GM21390 (cell line): ENCODE measurements at regions not wholly inside any gene's neighbourhood (a gene's known extent, or its start where the extent isn't known, plus 50 kb on each side); places are given as distances from the start of the nearest gene placed in this dataset.
"Not testable (repeated sequence)": the region's sequence is repeated elsewhere in the genome, so short reads cannot be mapped to it uniquely, and the experiment has no call there.

Experiments used
- ATAC-seq: cut with Tn5 transposase; IDR thresholded peaks from one replicate; pipeline ENCODE4 v1.9.1; 2021; ENCODE audit not compliant: unreplicated experiment

- no peak for ATAC-seq
These were observed 97.1 kb downstream of the PLPPR4 start for GRCh38 chr1:99361406-99361805.

- ATAC-seq: no peak
These were observed 99.2 kb downstream of the PLPPR4 start for GRCh38 chr1:99363531-99363930.

GRCh38 chr1:99365141-99365540, 100.8 kb downstream of the PLPPR4 start:
- no peak for ATAC-seq

GRCh38 chr1:99365545-99365944, 101.3 kb downstream of the PLPPR4 start:
- ATAC-seq: no peak

GRCh38 chr1:99369154-99369553, 104.9 kb downstream of the PLPPR4 start:
- no peak for ATAC-seq

GRCh38 chr1:99370476-99370875, 106.2 kb downstream of the PLPPR4 start:
- ATAC-seq: no peak

GRCh38 chr1:99371413-99371812, 107.1 kb downstream of the PLPPR4 start:
- ATAC-seq: no peak

- ATAC-seq: no peak
These were observed 109.8 kb downstream of the PLPPR4 start for GRCh38 chr1:99374109-99374508.

- ATAC-seq: not testable (repeated sequence)
These were observed 110.4 kb downstream of the PLPPR4 start for GRCh38 chr1:99374693-99375092.

- ATAC-seq: no peak
These were observed 119.7 kb downstream of the PLPPR4 start for GRCh38 chr1:99384021-99384420.

GRCh38 chr1:99385852-99386251, 121.6 kb downstream of the PLPPR4 start:
- no peak for ATAC-seq

GRCh38 chr1:99396389-99396788, 132.1 kb downstream of the PLPPR4 start:
- ATAC-seq: no peak

- ATAC-seq: no peak
These were observed 132.7 kb downstream of the PLPPR4 start for GRCh38 chr1:99397029-99397428.

- no peak for ATAC-seq
These were observed 133.6 kb downstream of the PLPPR4 start for GRCh38 chr1:99397863-99398262.

- ATAC-seq: not testable (repeated sequence)
These were observed 137.3 kb downstream of the PLPPR4 start for GRCh38 chr1:99401556-99401955.

GRCh38 chr1:99404399-99404798, 140.1 kb downstream of the PLPPR4 start:
- not testable (repeated sequence) for ATAC-seq

GRCh38 chr1:99405325-99405724, 141.0 kb downstream of the PLPPR4 start:
- ATAC-seq: not testable (repeated sequence)

GRCh38 chr1:99407018-99407417, 142.7 kb downstream of the PLPPR4 start:
- no peak for ATAC-seq

GRCh38 chr1:99424087-99424486, 159.8 kb downstream of the PLPPR4 start:
- ATAC-seq: no peak

GRCh38 chr1:99429754-99430153, 165.5 kb downstream of the PLPPR4 start:
- ATAC-seq: no peak

- ATAC-seq: no peak
These were observed 174.5 kb downstream of the PLPPR4 start for GRCh38 chr1:99438656-99439230.

- no peak for ATAC-seq
These were observed 175.3 kb downstream of the PLPPR4 start for GRCh38 chr1:99439433-99440075.
